Endodermal cell (in vitro differentiated cells): ENCODE measurements at regions not wholly inside any gene's neighbourhood (a gene's known extent, or its start where the extent isn't known, plus 50 kb on each side); places are given as distances from the start of the nearest gene placed in this dataset.

ENCODE experiments used
- DNase-seq: peaks from one replicate; pipeline ENCODE4 v3.0.0-alpha.2; 2017
- H3K27ac ChIP-seq: 2 replicates; pipeline ENCODE4 v1.5.1; 2013; ENCODE audit warnings: mild to moderate bottlenecking, low read depth, low read length, moderate library complexity
- H3K27me3 ChIP-seq: 2 replicates; pipeline ENCODE4 v1.6.1; 2013; ENCODE audit warnings: mild to moderate bottlenecking, low read length, moderate library complexity; ENCODE audit not compliant: insufficient read depth, control insufficient read depth, poor library complexity, severe bottlenecking
- H3K36me3 ChIP-seq: 2 replicates; pipeline ENCODE4 v1.7.0; 2013; ENCODE audit warnings: mild to moderate bottlenecking, low read length, moderate library complexity; ENCODE audit not compliant: control insufficient read depth, insufficient read depth
- H3K4me1 ChIP-seq: one replicate; pipeline ENCODE4 v1.7.0; 2013; ENCODE audit warnings: low read length; ENCODE audit not compliant: control insufficient read depth, insufficient read depth
- H3K4me3 ChIP-seq: 2 replicates; pipeline ENCODE4 v1.5.1; 2013; ENCODE audit warnings: mild to moderate bottlenecking, low read length, moderate library complexity
- H3K9ac ChIP-seq: 2 replicates; pipeline ENCODE4 v1.6.1; 2013; ENCODE audit warnings: mild to moderate bottlenecking, low read length, moderate library complexity; ENCODE audit not compliant: poor library complexity, severe bottlenecking; ENCODE audit errors: extremely low read depth
- H3K9me3 ChIP-seq: 2 replicates; pipeline ENCODE4 v1.6.1; 2013; ENCODE audit warnings: mild to moderate bottlenecking, low read length, moderate library complexity; ENCODE audit not compliant: control insufficient read depth
- H3K27ac Mint-ChIP-seq: 2 replicates; pipeline ENCODE4 v1.8.0; 2020; ENCODE audit warnings: mixed read lengths
- H3K27me3 Mint-ChIP-seq: 2 replicates; pipeline ENCODE4 v1.8.0; 2021; ENCODE audit warnings: mild to moderate bottlenecking, mixed read lengths; ENCODE audit not compliant: insufficient read depth
- H3K36me3 Mint-ChIP-seq: 2 replicates; pipeline ENCODE4 v1.8.0; 2020; ENCODE audit warnings: low read depth, mixed read lengths
- H3K4me1 Mint-ChIP-seq: 2 replicates; pipeline ENCODE4 v1.8.0; 2020; ENCODE audit warnings: mixed read lengths
- H3K4me3 Mint-ChIP-seq: 2 replicates; pipeline ENCODE4 v1.8.0; 2020; ENCODE audit warnings: mild to moderate bottlenecking, moderate library complexity, mixed read lengths
- H3K9me3 Mint-ChIP-seq: 2 replicates; pipeline ENCODE4 v1.8.0; 2020; ENCODE audit warnings: mild to moderate bottlenecking, mixed read lengths
- WGBS, 2 experiments: methylation state at CpG; one replicate each; pipeline versions ENCODE4 v1.1.5 to v1.1.7; 2013; ENCODE audit warnings: missing lambda C conversion rate in 2 of 2, mixed read lengths in 1 of 2; ENCODE audit not compliant: insufficient coverage in 1 of 2, insufficient read length in 1 of 2; 5-methylcytosine and 5-hydroxymethylcytosine counted together
- TF ChIP-seq, protein P1 (sequence below): fragments of 200-600 bp; sonication (generic); conservative IDR thresholded peaks from 2 replicates; pipeline ENCODE4 v1.5.0; 2021; ENCODE audit warnings: antibody characterized with exemption, mild to moderate bottlenecking

DNA sequence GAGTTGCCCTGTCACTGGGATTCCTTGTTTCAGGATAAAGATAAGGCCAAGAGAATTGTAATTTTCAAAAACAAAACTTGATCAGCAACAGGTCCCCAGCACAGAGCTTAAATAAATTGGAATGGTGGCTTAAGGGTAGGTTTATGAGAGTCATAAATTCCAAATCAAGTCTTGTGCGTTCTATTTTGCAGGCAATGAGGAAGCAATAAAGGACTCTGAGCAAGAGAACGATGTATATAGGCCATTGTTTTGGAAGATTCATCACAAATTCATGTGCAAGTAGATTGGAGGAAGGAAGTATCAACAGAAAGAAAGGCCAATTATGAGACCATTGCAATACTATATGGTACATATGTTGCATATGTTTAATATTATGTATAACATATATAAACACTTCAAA is 65.7 kb upstream of the PGR start:
- Histone ChIP-seq H3K4me3 (no peak overlapping the region), H3K27ac (no peak overlapping the region), H3K9me3 (no peaks in the 10 kb centered on the region), H3K4me1 (no peaks in the 10 kb centered on the region), H3K27me3 (no peaks in the 10 kb centered on the region), H3K36me3 (no peaks in the 10 kb centered on the region), H3K9ac (no peak overlapping the region)
- no peaks in the 10 kb centered on the region for H3K36me3 Mint-ChIP-seq
- H3K4me1 Mint-ChIP-seq, result peaks cover 5% of the 10 kb centered on the region
- H3K27me3 Mint-ChIP-seq, result no peaks in the 10 kb centered on the region
- H3K9me3 Mint-ChIP-seq, result no peaks in the 10 kb centered on the region
- no peak overlapping the region for H3K27ac Mint-ChIP-seq
- no peak overlapping the region for H3K4me3 Mint-ChIP-seq
- 42 to 45% methylated on average over 2 of the region's 2 CpGs for whole genome bisulfite sequencing, 2 experiments
- TF ChIP-seq, protein P1, sequence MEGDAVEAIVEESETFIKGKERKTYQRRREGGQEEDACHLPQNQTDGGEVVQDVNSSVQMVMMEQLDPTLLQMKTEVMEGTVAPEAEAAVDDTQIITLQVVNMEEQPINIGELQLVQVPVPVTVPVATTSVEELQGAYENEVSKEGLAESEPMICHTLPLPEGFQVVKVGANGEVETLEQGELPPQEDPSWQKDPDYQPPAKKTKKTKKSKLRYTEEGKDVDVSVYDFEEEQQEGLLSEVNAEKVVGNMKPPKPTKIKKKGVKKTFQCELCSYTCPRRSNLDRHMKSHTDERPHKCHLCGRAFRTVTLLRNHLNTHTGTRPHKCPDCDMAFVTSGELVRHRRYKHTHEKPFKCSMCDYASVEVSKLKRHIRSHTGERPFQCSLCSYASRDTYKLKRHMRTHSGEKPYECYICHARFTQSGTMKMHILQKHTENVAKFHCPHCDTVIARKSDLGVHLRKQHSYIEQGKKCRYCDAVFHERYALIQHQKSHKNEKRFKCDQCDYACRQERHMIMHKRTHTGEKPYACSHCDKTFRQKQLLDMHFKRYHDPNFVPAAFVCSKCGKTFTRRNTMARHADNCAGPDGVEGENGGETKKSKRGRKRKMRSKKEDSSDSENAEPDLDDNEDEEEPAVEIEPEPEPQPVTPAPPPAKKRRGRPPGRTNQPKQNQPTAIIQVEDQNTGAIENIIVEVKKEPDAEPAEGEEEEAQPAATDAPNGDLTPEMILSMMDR, result no peak
- no peak for DNase-seq

DNA sequence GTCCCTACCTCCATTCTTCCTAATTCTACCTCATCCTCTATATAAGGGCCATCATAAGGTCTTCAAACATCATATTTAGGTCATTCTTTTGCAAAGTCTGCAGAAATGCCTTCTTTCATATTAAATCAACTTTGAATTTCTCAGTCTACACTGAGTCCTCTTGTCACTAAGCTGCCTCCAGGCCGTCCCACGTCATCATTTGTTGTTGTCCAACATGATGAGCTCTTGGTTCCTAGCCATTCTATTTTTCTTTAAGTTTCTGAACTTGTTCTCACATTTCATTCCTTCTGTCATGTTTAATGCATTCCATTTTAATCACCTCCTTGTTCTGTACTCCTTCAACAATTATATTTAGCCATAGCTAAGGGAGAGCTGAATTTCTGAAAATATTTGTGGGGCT is 59.2 kb upstream of the PGR start:
- H3K4me1 Mint-ChIP-seq, result peaks cover 5% of the 10 kb centered on the region
- H3K36me3 ChIP-seq, result no peaks in the 10 kb centered on the region
- H3K27ac Mint-ChIP-seq, result no peak overlapping the region
- no peaks in the 10 kb centered on the region for H3K27me3 Mint-ChIP-seq
- TF ChIP-seq, protein P1, result no peak
- H3K9me3 Mint-ChIP-seq, result no peaks in the 10 kb centered on the region
- H3K4me3 Mint-ChIP-seq, result no peak overlapping the region
- H3K27me3 ChIP-seq, result peaks cover 5% of the 10 kb centered on the region
- H3K4me3 ChIP-seq, result no peak overlapping the region
- no peak for DNase-seq
- no peak overlapping the region for H3K9ac ChIP-seq
- no peak overlapping the region for H3K27ac ChIP-seq
- H3K36me3 Mint-ChIP-seq, result no peaks in the 10 kb centered on the region
- peaks cover 8% of the 10 kb centered on the region for H3K9me3 ChIP-seq
- WGBS, 2 experiments, result 91 to 100% methylated on average over 2 of the region's 2 CpGs
- H3K4me1 ChIP-seq, result no peaks in the 10 kb centered on the region

DNA sequence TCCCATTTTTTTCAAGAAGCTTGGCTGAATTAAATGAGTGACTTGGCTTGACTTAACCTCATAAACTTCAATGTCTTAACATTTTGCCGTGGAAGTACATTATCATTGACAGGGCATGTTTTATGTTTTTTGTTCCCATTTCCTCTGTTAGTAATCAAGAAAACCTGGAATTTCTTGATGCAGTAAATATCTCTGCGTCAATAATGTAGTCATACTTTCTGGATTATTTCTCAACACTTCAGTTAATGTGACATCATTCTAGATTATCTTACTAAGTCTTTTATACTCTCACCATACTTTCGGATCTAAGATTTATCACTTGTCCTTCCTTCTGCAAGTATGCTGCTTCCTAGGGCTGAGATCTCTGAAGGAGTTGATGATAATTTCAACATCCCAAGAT is 58.6 kb upstream of the PGR start:
- TF ChIP-seq, protein P1, result no peak
- H3K27me3 Mint-ChIP-seq, result no peaks in the 10 kb centered on the region
- H3K4me1 Mint-ChIP-seq, result peaks cover 5% of the 10 kb centered on the region
- no peaks in the 10 kb centered on the region for H3K4me1 ChIP-seq
- no peaks in the 10 kb centered on the region for H3K36me3 ChIP-seq
- H3K4me3 ChIP-seq, result no peak overlapping the region
- DNase-seq, result no peak
- H3K9me3 Mint-ChIP-seq, result no peaks in the 10 kb centered on the region
- H3K36me3 Mint-ChIP-seq, result no peaks in the 10 kb centered on the region
- 90 to 92% methylated on average over 2 to 3 of the region's 3 CpGs for WGBS, 2 experiments
- H3K27ac ChIP-seq, result no peak overlapping the region
- H3K9me3 ChIP-seq, result peaks cover 8% of the 10 kb centered on the region
- no peak overlapping the region for H3K4me3 Mint-ChIP-seq
- no peak overlapping the region for H3K9ac ChIP-seq
- H3K27me3 ChIP-seq, result peaks cover 5% of the 10 kb centered on the region
- no peak overlapping the region for H3K27ac Mint-ChIP-seq
